A549 (cell line): ENCODE measurements at regions not wholly inside any gene's neighbourhood (a gene's known extent, or its start where the extent isn't known, plus 50 kb on each side); places are given as distances from the start of the nearest gene placed in this dataset.

Source experiments
- ATAC-seq, 2 experiments: fragments of 200-7000 bp in 1 of 2; fragments of >200 bp in 1 of 2; cut with Nextera tagmentation in 1 of 2; cut with Tn5 transposase in 1 of 2; 3 replicates each; pipeline versions ENCODE4 v1.8.0 to v1.9.1; 2018 to 2020; ENCODE audit warnings: mild to moderate bottlenecking in 1 of 2, moderate library complexity in 1 of 2
- CTCF ChIA-PET: fragments of 300-600 bp; sonication (Branson Sonifier 250); formaldehyde crosslinking; extraction: SDS; loops from one replicate; lab custom pipeline; 2021; ENCODE audit warnings: antibody characterized with exemption, inconsistent platforms; lab: Yijun Ruan, JAX
- POLR2A ChIA-PET: fragments of 350-600 bp; formaldehyde crosslinking; extraction: SDS; loops from one replicate; lab custom pipeline; 2021; ENCODE audit warnings: antibody characterized with exemption, inconsistent platforms; lab: Yijun Ruan, JAX
- DNase-seq, 2 experiments: peaks; one replicate each; pipeline versions ENCODE4 v3.0.0 to v3.0.0-alpha.2; 2011 to 2016; ENCODE audit warnings: low read depth in 1 of 2, low spot score in 1 of 2
- FAIRE-seq: peaks from 2 replicates; lab custom pipeline; 2011; peaks lifted over from hg19 to GRCh38; lab: Jason Lieb, UNC
- H3K27ac ChIP-seq, 2 experiments: fragments of >200 bp; sonication (Bioruptor Twin); formaldehyde crosslinking; 3 replicates each; pipeline ENCODE4 v1.5.1; 2016 to 2017
- H3K4me1 ChIP-seq: fragments of >200 bp; sonication (Bioruptor Twin); formaldehyde crosslinking; 3 replicates; pipeline ENCODE4 v1.6.1; 2016
- H3K4me2 ChIP-seq: fragments of >200 bp; sonication (Bioruptor Twin); formaldehyde crosslinking; 3 replicates; pipeline ENCODE4 v1.6.1; 2016
- H3K4me3 ChIP-seq: fragments of >200 bp; sonication (Bioruptor Twin); formaldehyde crosslinking; 3 replicates; pipeline ENCODE4 v1.5.1; 2016
- H3K9me3 ChIP-seq: fragments of >200 bp; sonication (Bioruptor Twin); formaldehyde crosslinking; 3 replicates; pipeline ENCODE4 v1.6.1; 2016
- CEBPB ChIP-seq, 2 experiments: fragments of >200 bp in 1 of 2; sonication (Bioruptor Twin) in 1 of 2; formaldehyde crosslinking in 1 of 2; IDR thresholded peaks; 2 replicates each; pipeline ENCODE4 v1.6.1; 2012 to 2016
- EP300 ChIP-seq, 2 experiments: fragments of >200 bp; sonication (Bioruptor Twin); formaldehyde crosslinking; IDR thresholded peaks; 2 replicates in 1 of 2; 3 replicates in 1 of 2; pipeline ENCODE4 v1.6.1; 2016 to 2017
- FOSB ChIP-seq: fragments of 250-450 bp; sonication (Bioruptor Pico); IDR thresholded peaks from 2 replicates; pipeline ENCODE4 v1.5.0; 2020; ENCODE audit warnings: mild to moderate bottlenecking, moderate library complexity
- FOSL2 ChIP-seq, 2 experiments: fragments of 450-650 bp in 1 of 2; fragments of >200 bp in 1 of 2; sonication (Bioruptor Twin) in 1 of 2; formaldehyde crosslinking; IDR thresholded peaks; 2 replicates each; pipeline versions ENCODE4 v1.5.0 to v1.6.1; 2016 to 2020; ENCODE audit warnings: mild to moderate bottlenecking in 1 of 2, moderate library complexity in 1 of 2
- FOXS1 ChIP-seq: fragments of 250-450 bp; sonication (Bioruptor Pico); IDR thresholded peaks from 2 replicates; pipeline ENCODE4 v1.5.0; 2020; ENCODE audit warnings: mild to moderate bottlenecking, moderate library complexity
- HEYL ChIP-seq: fragments of 250-450 bp; sonication (Bioruptor Pico); IDR thresholded peaks from 2 replicates; pipeline ENCODE4 v1.8.0; 2021; ENCODE audit warnings: mild to moderate bottlenecking, moderate library complexity
- HOXA7 ChIP-seq: fragments of 250-450 bp; sonication (Bioruptor Pico); IDR thresholded peaks from 2 replicates; pipeline ENCODE4 v1.5.0; 2020; ENCODE audit warnings: mild to moderate bottlenecking, moderate library complexity
- HOXB13 ChIP-seq: fragments of 250-450 bp; sonication (Bioruptor Pico); IDR thresholded peaks from 2 replicates; pipeline ENCODE4 v1.5.0; 2020; ENCODE audit warnings: low read depth, mild to moderate bottlenecking, moderate library complexity
- HOXB5 ChIP-seq: fragments of 250-450 bp; sonication (Bioruptor Pico); IDR thresholded peaks from 2 replicates; pipeline ENCODE4 v1.5.0; 2020; ENCODE audit warnings: mild to moderate bottlenecking, moderate library complexity
- JUN ChIP-seq, 2 experiments: fragments of >200 bp; sonication (Bioruptor Twin); formaldehyde crosslinking; IDR thresholded peaks; 2 replicates in 1 of 2; 3 replicates in 1 of 2; pipeline ENCODE4 v1.6.1; 2016 to 2017
- KDM1A ChIP-seq: fragments of 200-600 bp; sonication (generic); IDR thresholded peaks from 2 replicates; pipeline ENCODE4 v1.6.1; 2016; ENCODE audit warnings: low read depth, mild to moderate bottlenecking
- KDM5A ChIP-seq: fragments of 200-600 bp; sonication (generic); IDR thresholded peaks from 2 replicates; pipeline ENCODE4 v1.6.1; 2016; ENCODE audit warnings: antibody characterized with exemption, mild to moderate bottlenecking
- MYC ChIP-seq: IDR thresholded peaks from 2 replicates; pipeline ENCODE4 v1.6.1; 2012; ENCODE audit warnings: mild to moderate bottlenecking, inconsistent platforms, low read length, improper control_type of control experiment, borderline replicate concordance
- POLR2A ChIP-seq: IDR thresholded peaks from 2 replicates; pipeline ENCODE4 v1.6.1; 2012; ENCODE audit warnings: mild to moderate bottlenecking, low read length
- RAD21 ChIP-seq, 2 experiments: fragments of >200 bp in 1 of 2; sonication (Bioruptor Twin) in 1 of 2; formaldehyde crosslinking in 1 of 2; IDR thresholded peaks in 1 of 2; conservative IDR thresholded peaks in 1 of 2; 2 replicates in 1 of 2; 3 replicates in 1 of 2; pipeline ENCODE4 v1.6.1; 2012 to 2018; ENCODE audit warnings: inconsistent platforms in 1 of 2
- RARB ChIP-seq: fragments of 250-450 bp; sonication (Bioruptor Pico); IDR thresholded peaks from 2 replicates; pipeline ENCODE4 v1.8.0; 2021; ENCODE audit warnings: mild to moderate bottlenecking, moderate library complexity
- RNF2 ChIP-seq: fragments of 200-600 bp; sonication (generic); IDR thresholded peaks from 2 replicates; pipeline ENCODE4 v1.6.1; 2016; ENCODE audit warnings: low read depth, mild to moderate bottlenecking, antibody characterized with exemption, moderate library complexity, borderline replicate concordance
- TP53 ChIP-seq: fragments of 250-450 bp; sonication (Bioruptor Pico); IDR thresholded peaks from 2 replicates; pipeline ENCODE4 v1.5.0; 2021; ENCODE audit warnings: mild to moderate bottlenecking, moderate library complexity
- ZC3H11A ChIP-seq: fragments of 450-650 bp; IDR thresholded peaks from 2 replicates; pipeline ENCODE4 v1.6.1; 2014; ENCODE audit warnings: antibody characterized with exemption, mild to moderate bottlenecking
- ZNF302 ChIP-seq: fragments of 250-450 bp; sonication (Bioruptor Pico); IDR thresholded peaks from 2 replicates; pipeline ENCODE4 v1.9.0; 2021; ENCODE audit warnings: inconsistent platforms, mild to moderate bottlenecking, moderate library complexity
- ZSCAN20 ChIP-seq: fragments of 250-450 bp; sonication (Bioruptor Pico); IDR thresholded peaks from 2 replicates; pipeline ENCODE4 v1.8.0; 2022; ENCODE audit warnings: mild to moderate bottlenecking, moderate library complexity
- WGBS: methylation state at CpG from one replicate; pipeline ENCODE4 v1.1.6; 2017; ENCODE audit errors: missing lambda C conversion rate; 5-methylcytosine and 5-hydroxymethylcytosine counted together
- TF ChIP-seq, protein P1 (sequence below): IDR thresholded peaks from 2 replicates; pipeline ENCODE4 v1.6.1; 2012
- TF ChIP-seq, protein P2 (sequence below): IDR thresholded peaks from 2 replicates; pipeline ENCODE4 v1.6.1; 2012
- TF ChIP-seq, protein P3 (sequence below): fragments of 150-350 bp; IDR thresholded peaks from 2 replicates; pipeline ENCODE4 v1.6.1; 2014; ENCODE audit warnings: low read depth, mild to moderate bottlenecking, low read length
- TF ChIP-seq, protein P4 (sequence below): IDR thresholded peaks from 2 replicates; pipeline ENCODE4 v1.6.1; 2012; ENCODE audit warnings: low read depth, borderline replicate concordance
- TF ChIP-seq, protein P5 (sequence below): fragments of >200 bp; sonication (Bioruptor Twin); formaldehyde crosslinking; IDR thresholded peaks from 2 replicates; pipeline ENCODE4 v1.6.1; 2016
- TF ChIP-seq, protein P6 (sequence below): fragments of 250-450 bp; sonication (Bioruptor Pico); IDR thresholded peaks from 2 replicates; pipeline ENCODE4 v1.5.0; 2020; ENCODE audit warnings: low read depth, mild to moderate bottlenecking, moderate library complexity

DNA sequence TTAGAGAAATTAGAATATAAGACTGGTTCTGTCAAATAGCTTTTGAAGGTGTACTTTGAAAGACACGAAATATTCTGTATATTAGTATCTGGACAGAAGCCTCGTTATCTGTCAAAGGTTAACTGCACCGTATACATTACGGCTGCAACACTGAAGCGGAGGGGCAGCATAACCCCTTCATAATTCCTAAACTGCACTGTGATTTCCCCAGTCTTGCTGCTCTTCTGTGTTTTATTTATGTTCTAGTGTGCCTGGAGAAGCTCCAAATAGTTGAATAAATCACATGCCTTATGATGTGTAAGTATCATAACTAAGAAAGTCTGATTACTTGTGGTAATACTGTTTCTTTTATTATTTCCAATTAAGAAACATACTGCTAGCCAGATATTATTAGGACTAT is 285.7 kb upstream of the ROBO2 start:
- H3K4me1 ChIP-seq: no peaks in the 10 kb centered on the region
- TF ChIP-seq HEYL (CRISPR knock-in tag): no peak
- TF ChIP-seq CEBPB (IDR thresholded peaks at IDR 0.05): no peak
- no peak for TF ChIP-seq FOSL2 (IDR thresholded peaks at IDR 0.05)
- no peak for TF ChIP-seq FOSL2 (CRISPR knock-in tag; IDR thresholded peaks at IDR 0.05)
- TF ChIP-seq RAD21 (conservative IDR thresholded peaks at IDR 0.05 in 1 of 2, IDR thresholded peaks at IDR 0.05 in 1 of 2): no peak
- no peak for TF ChIP-seq RARB (CRISPR knock-in tag)
- no peak for TF ChIP-seq ZNF302
- no peak for TF ChIP-seq FOSB
- no peak for TF ChIP-seq RNF2
- TF ChIP-seq HOXB5 (CRISPR knock-in tag): no peak
- no peak for TF ChIP-seq KDM5A
- no peak for TF ChIP-seq KDM1A
- TF ChIP-seq, protein P1, sequence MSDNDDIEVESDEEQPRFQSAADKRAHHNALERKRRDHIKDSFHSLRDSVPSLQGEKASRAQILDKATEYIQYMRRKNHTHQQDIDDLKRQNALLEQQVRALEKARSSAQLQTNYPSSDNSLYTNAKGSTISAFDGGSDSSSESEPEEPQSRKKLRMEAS: no peak
- TF ChIP-seq, protein P2, sequence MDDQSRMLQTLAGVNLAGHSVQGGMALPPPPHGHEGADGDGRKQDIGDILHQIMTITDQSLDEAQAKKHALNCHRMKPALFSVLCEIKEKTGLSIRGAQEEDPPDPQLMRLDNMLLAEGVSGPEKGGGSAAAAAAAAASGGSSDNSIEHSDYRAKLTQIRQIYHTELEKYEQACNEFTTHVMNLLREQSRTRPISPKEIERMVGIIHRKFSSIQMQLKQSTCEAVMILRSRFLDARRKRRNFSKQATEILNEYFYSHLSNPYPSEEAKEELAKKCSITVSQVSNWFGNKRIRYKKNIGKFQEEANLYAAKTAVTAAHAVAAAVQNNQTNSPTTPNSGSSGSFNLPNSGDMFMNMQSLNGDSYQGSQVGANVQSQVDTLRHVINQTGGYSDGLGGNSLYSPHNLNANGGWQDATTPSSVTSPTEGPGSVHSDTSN: no peak
- TF ChIP-seq, protein P3, sequence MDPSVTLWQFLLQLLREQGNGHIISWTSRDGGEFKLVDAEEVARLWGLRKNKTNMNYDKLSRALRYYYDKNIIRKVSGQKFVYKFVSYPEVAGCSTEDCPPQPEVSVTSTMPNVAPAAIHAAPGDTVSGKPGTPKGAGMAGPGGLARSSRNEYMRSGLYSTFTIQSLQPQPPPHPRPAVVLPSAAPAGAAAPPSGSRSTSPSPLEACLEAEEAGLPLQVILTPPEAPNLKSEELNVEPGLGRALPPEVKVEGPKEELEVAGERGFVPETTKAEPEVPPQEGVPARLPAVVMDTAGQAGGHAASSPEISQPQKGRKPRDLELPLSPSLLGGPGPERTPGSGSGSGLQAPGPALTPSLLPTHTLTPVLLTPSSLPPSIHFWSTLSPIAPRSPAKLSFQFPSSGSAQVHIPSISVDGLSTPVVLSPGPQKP: no peak
- no peak for TF ChIP-seq JUN (IDR thresholded peaks at IDR 0.05)
- TF ChIP-seq, protein P4, sequence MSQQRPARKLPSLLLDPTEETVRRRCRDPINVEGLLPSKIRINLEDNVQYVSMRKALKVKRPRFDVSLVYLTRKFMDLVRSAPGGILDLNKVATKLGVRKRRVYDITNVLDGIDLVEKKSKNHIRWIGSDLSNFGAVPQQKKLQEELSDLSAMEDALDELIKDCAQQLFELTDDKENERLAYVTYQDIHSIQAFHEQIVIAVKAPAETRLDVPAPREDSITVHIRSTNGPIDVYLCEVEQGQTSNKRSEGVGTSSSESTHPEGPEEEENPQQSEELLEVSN: no peak
- TF ChIP-seq, protein P5, sequence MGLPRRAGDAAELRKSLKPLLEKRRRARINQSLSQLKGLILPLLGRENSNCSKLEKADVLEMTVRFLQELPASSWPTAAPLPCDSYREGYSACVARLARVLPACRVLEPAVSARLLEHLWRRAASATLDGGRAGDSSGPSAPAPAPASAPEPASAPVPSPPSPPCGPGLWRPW: no peak
- no peak for TF ChIP-seq ZSCAN20
- TF ChIP-seq HOXA7: no peak
- no peak overlapping the region for H3K27ac ChIP-seq
- CTCF ChIA-PET: no interaction called here
- no peak for ATAC-seq
- H3K4me2 ChIP-seq: no peak overlapping the region
- 38% methylated on average over 5 of the region's 5 CpGs for WGBS
- no peak overlapping the region for H3K4me3 ChIP-seq
- POLR2A ChIA-PET: no interaction called here
- no peak for FAIRE-seq
- no peak for DNase-seq
- H3K9me3 ChIP-seq: no peaks in the 10 kb centered on the region

DNA sequence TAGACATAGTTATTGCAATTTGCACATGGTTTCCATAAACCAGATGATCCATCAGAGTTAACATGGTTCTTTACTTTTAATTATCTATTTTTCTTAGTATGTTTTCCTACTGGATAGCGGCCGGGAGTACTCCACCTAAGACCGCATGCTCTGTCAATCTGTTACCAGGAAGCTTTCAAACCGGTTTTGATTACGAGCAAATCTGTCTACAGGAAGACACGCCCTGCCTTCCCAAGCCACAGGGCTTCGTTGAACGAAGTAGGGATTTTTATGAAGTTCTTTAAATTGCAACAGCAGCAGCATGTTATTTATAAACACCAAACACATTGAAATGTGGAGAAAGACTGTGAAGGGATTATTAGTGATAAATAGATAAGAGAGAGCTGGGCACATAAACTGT is 283.3 kb upstream of the ROBO2 start:
- ChIA-PET POLR2A (no interaction called here), CTCF (no interaction called here)
- Histone ChIP-seq H3K4me1 (no peaks in the 10 kb centered on the region), H3K27ac (no peak overlapping the region), H3K4me2 (no peak overlapping the region), H3K4me3 (no peak overlapping the region), H3K9me3 (no peaks in the 10 kb centered on the region)
- FAIRE-seq (no peak), ATAC-seq (no peak), DNase-seq (no peak)
- TF ChIP-seq HEYL (CRISPR knock-in tag): no peak
- no peak for TF ChIP-seq POLR2A
- no peak for TF ChIP-seq FOSB
- no peak for TF ChIP-seq HOXB13 (CRISPR knock-in tag)
- no peak for TF ChIP-seq ZC3H11A
- TF ChIP-seq, protein P6, sequence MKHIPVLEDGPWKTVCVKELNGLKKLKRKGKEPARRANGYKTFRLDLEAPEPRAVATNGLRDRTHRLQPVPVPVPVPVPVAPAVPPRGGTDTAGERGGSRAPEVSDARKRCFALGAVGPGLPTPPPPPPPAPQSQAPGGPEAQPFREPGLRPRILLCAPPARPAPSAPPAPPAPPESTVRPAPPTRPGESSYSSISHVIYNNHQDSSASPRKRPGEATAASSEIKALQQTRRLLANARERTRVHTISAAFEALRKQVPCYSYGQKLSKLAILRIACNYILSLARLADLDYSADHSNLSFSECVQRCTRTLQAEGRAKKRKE (CRISPR knock-in tag): no peak
- no peak for TF ChIP-seq FOXS1 (CRISPR knock-in tag)
- no peak for TF ChIP-seq EP300 (IDR thresholded peaks at IDR 0.05)
- TF ChIP-seq, protein P4: no peak
- no peak for TF ChIP-seq MYC
- TF ChIP-seq, protein P2: no peak
- TF ChIP-seq TP53 (CRISPR knock-in tag): no peak
- WGBS: 7% methylated on average over 8 of the region's 8 CpGs
